HL-60 (cell line): ENCODE measurements at regions not wholly inside any gene's neighbourhood (a gene's known extent, or its start where the extent isn't known, plus 50 kb on each side); places are given as distances from the start of the nearest gene placed in this dataset.

Experiments used
- CTCF ChIP-seq: IDR thresholded peaks from one replicate; pipeline ENCODE4 v1.5.1; 2011; ENCODE audit warnings: low read length, control low read depth, inconsistent platforms; ENCODE audit not compliant: insufficient read depth
- GABPA ChIP-seq: IDR thresholded peaks from 2 replicates; pipeline ENCODE4 v1.6.1; 2012; ENCODE audit warnings: low read depth
- POLR2AphosphoS5 ChIP-seq: IDR thresholded peaks from 2 replicates; pipeline ENCODE4 v1.6.1; 2012; ENCODE audit warnings: low read depth
- REST ChIP-seq: IDR thresholded peaks from 2 replicates; pipeline ENCODE4 v1.6.1; 2012; ENCODE audit warnings: low read depth; ENCODE audit not compliant: insufficient replicate concordance

- no peak for TF ChIP-seq POLR2AphosphoS5
- no peak for TF ChIP-seq REST
- TF ChIP-seq GABPA = no peak
- no peak for TF ChIP-seq CTCF
Observed at GRCh38 chr2:30354621-30355020, 92.4 kb upstream of the LCLAT1 start.
